HEK293 (cell line): ENCODE measurements at regions not wholly inside any gene's neighbourhood (a gene's known extent, or its start where the extent isn't known, plus 50 kb on each side); places are given as distances from the start of the nearest gene placed in this dataset.

ENCODE experiments used
- ZNF138 ChIP-seq: fragments of 450-650 bp; formaldehyde crosslinking; IDR thresholded peaks from 2 replicates; pipeline ENCODE4 v1.5.1; 2016; ENCODE audit warnings: missing biosample characterization, missing genetic modification characterization, borderline replicate concordance
- ZNF324 ChIP-seq: fragments of 450-650 bp; formaldehyde crosslinking; IDR thresholded peaks from 2 replicates; pipeline ENCODE4 v1.5.1; 2016; ENCODE audit warnings: missing biosample characterization, missing genetic modification characterization
- TF ChIP-seq, protein P1 (sequence below): fragments of 450-650 bp; formaldehyde crosslinking; IDR thresholded peaks from 2 replicates; pipeline ENCODE4 v1.5.1; 2017; ENCODE audit warnings: missing biosample characterization, missing genetic modification characterization

GRCh38 chr3:86152620-86153019 lies 838.3 kb downstream of the VGLL3 start:
- no peak for TF ChIP-seq ZNF324
- TF ChIP-seq ZNF138: no peak
- TF ChIP-seq, protein P1, sequence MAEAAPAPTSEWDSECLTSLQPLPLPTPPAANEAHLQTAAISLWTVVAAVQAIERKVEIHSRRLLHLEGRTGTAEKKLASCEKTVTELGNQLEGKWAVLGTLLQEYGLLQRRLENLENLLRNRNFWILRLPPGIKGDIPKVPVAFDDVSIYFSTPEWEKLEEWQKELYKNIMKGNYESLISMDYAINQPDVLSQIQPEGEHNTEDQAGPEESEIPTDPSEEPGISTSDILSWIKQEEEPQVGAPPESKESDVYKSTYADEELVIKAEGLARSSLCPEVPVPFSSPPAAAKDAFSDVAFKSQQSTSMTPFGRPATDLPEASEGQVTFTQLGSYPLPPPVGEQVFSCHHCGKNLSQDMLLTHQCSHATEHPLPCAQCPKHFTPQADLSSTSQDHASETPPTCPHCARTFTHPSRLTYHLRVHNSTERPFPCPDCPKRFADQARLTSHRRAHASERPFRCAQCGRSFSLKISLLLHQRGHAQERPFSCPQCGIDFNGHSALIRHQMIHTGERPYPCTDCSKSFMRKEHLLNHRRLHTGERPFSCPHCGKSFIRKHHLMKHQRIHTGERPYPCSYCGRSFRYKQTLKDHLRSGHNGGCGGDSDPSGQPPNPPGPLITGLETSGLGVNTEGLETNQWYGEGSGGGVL (tag by site-specific recombination): no peak
